HepG2 (cell line): ENCODE measurements at regions not wholly inside any gene's neighbourhood (a gene's known extent, or its start where the extent isn't known, plus 50 kb on each side); places are given as distances from the start of the nearest gene placed in this dataset.

Experiments
- ARID4A ChIP-seq: sonication (generic); formaldehyde crosslinking; IDR thresholded peaks from 2 replicates; pipeline ENCODE4 v1.5.0; 2020; ENCODE audit warnings: mild to moderate bottlenecking, missing genetic modification reagents, borderline replicate concordance
- GATAD2A ChIP-seq: IDR thresholded peaks from 2 replicates; pipeline ENCODE4 v1.6.1; 2016
- HMG20A ChIP-seq: IDR thresholded peaks from 2 replicates; pipeline ENCODE4 v1.6.1; 2016; ENCODE audit warnings: borderline replicate concordance
- JUN ChIP-seq: sonication (generic); formaldehyde crosslinking; IDR thresholded peaks from 2 replicates; pipeline ENCODE4 v1.4.0; 2020; ENCODE audit warnings: mild to moderate bottlenecking, missing genetic modification reagents
- MEIS2 ChIP-seq: sonication (generic); formaldehyde crosslinking; IDR thresholded peaks from 2 replicates; pipeline ENCODE4 v1.9.0; 2021; ENCODE audit warnings: mild to moderate bottlenecking, missing genetic modification reagents
- MIXL1 ChIP-seq: IDR thresholded peaks from 2 replicates; pipeline ENCODE4 v1.6.1; 2016
- NCOA2 ChIP-seq: sonication (generic); formaldehyde crosslinking; IDR thresholded peaks from 2 replicates; pipeline ENCODE4 v1.8.0; 2022; ENCODE audit warnings: inconsistent platforms
- NFE2L1 ChIP-seq: sonication (generic); formaldehyde crosslinking; IDR thresholded peaks from 2 replicates; pipeline ENCODE4 v1.4.0; 2020; ENCODE audit warnings: missing genetic modification reagents, mild to moderate bottlenecking, borderline replicate concordance
- NRL ChIP-seq: sonication (generic); formaldehyde crosslinking; IDR thresholded peaks from 2 replicates; pipeline ENCODE4 v1.5.0; 2020; ENCODE audit warnings: missing genetic modification reagents, mild to moderate bottlenecking, moderate library complexity, borderline replicate concordance
- POGZ ChIP-seq: sonication (generic); formaldehyde crosslinking; IDR thresholded peaks from 2 replicates; pipeline ENCODE4 v1.4.0; 2020; ENCODE audit warnings: mild to moderate bottlenecking, missing genetic modification reagents
- RARA ChIP-seq: IDR thresholded peaks from 2 replicates; pipeline ENCODE4 v1.6.1; 2016; ENCODE audit warnings: missing genetic modification reagents, missing compliant biosample characterization
- REXO4 ChIP-seq: sonication (generic); formaldehyde crosslinking; IDR thresholded peaks from 2 replicates; pipeline ENCODE4 v1.8.0; 2022; ENCODE audit warnings: missing genetic modification reagents, mild to moderate bottlenecking, borderline replicate concordance
- SNAI1 ChIP-seq: sonication (generic); formaldehyde crosslinking; IDR thresholded peaks from 2 replicates; pipeline ENCODE4 v1.5.0; 2020; ENCODE audit warnings: mild to moderate bottlenecking, missing genetic modification reagents, borderline replicate concordance
- STAG1 ChIP-seq: sonication (generic); formaldehyde crosslinking; IDR thresholded peaks from 2 replicates; pipeline ENCODE4 v1.4.0; 2020; ENCODE audit warnings: missing genetic modification reagents
- THYN1 ChIP-seq: sonication (generic); formaldehyde crosslinking; IDR thresholded peaks from 2 replicates; pipeline ENCODE4 v1.8.1; 2023; ENCODE audit warnings: low read depth, mild to moderate bottlenecking, moderate library complexity, missing genetic modification reagents, borderline replicate concordance
- U2AF1 ChIP-seq: fragments of 200-400 bp; formaldehyde crosslinking; optimal IDR thresholded peaks from 2 replicates; pipeline ENCODE3; 2017; ENCODE audit warnings: mild to moderate bottlenecking, low read depth, low read length
- ZFY ChIP-seq: sonication (generic); formaldehyde crosslinking; IDR thresholded peaks from 2 replicates; pipeline ENCODE4 v1.4.0; 2020; ENCODE audit warnings: missing genetic modification reagents
- ZIK1 ChIP-seq: sonication (generic); formaldehyde crosslinking; IDR thresholded peaks from 2 replicates; pipeline ENCODE4 v1.5.0; 2020; ENCODE audit warnings: mild to moderate bottlenecking, low read depth, missing genetic modification reagents, borderline replicate concordance
- ZNF512 ChIP-seq: sonication (generic); formaldehyde crosslinking; IDR thresholded peaks from 2 replicates; pipeline ENCODE4 v1.4.0; 2020; ENCODE audit warnings: mild to moderate bottlenecking, missing genetic modification reagents
- ZNF816 ChIP-seq: sonication (generic); formaldehyde crosslinking; IDR thresholded peaks from 2 replicates; pipeline ENCODE4 v1.8.0; 2022; ENCODE audit warnings: missing genetic modification reagents, mild to moderate bottlenecking, borderline replicate concordance
- TF ChIP-seq, protein P1 (sequence below): sonication (generic); formaldehyde crosslinking; IDR thresholded peaks from 2 replicates; pipeline ENCODE4 v1.4.0; 2020; ENCODE audit warnings: missing genetic modification reagents

DNA sequence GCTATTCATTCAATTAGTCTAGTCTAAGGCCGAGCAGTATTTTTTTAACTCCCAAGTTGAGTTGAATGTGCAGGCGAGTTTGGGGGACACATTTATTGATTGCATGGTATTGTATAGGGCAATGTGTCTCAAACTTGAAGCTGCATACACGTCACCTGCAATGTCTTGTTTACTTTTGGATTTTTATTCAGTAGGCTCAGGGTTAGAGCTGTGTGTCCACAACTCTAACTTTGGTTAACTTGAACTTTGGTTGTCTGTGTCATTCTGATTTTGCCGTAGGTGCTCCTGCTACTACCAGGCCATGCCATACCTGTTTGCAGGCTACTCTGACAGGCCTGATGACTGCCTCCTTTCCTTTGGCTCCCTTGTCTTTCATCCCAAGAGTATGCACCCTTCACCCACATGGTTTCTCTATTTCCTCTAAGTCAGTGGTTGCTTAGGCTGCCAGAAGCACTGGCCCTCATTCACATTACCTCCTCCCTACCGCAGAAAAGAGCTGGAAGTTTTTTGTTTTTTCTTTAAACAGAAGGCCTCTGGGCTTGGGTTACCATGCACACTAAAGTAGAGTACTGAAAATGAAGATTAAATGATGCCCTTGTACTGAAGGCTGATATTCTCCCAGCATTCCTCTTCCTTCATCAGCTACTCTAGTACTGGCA, 219.4 kb upstream of the SPOPL start (continued):
- TF ChIP-seq RARA, result peak; percentile 87
- no peak for TF ChIP-seq NRL
- TF ChIP-seq JUN, result 0 out of 2 replicates have a peak, but pooled peaks have one; percentile 27
- TF ChIP-seq ZNF512 (CRISPR knock-in tag), result no peak
- TF ChIP-seq NFE2L1 (CRISPR knock-in tag), result no peak
- TF ChIP-seq GATAD2A (CRISPR knock-in tag), result peak; percentile 78
- peak; percentile 39; the same call in 1 of the 2 replicates for TF ChIP-seq ARID4A
- no peak for TF ChIP-seq THYN1 (CRISPR knock-in tag)
- TF ChIP-seq ZFY (CRISPR knock-in tag), result peak; percentile 42; the same call in 1 of the 2 replicates
- peak; percentile 24; the same call in 1 of the 2 replicates for TF ChIP-seq NCOA2 (CRISPR knock-in tag)
- TF ChIP-seq, protein P1, sequence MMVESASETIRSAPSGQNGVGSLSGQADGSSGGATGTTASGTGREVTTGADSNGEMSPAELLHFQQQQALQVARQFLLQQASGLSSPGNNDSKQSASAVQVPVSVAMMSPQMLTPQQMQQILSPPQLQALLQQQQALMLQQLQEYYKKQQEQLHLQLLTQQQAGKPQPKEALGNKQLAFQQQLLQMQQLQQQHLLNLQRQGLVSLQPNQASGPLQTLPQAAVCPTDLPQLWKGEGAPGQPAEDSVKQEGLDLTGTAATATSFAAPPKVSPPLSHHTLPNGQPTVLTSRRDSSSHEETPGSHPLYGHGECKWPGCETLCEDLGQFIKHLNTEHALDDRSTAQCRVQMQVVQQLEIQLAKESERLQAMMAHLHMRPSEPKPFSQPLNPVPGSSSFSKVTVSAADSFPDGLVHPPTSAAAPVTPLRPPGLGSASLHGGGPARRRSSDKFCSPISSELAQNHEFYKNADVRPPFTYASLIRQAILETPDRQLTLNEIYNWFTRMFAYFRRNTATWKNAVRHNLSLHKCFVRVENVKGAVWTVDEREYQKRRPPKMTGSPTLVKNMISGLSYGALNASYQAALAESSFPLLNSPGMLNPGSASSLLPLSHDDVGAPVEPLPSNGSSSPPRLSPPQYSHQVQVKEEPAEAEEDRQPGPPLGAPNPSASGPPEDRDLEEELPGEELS (CRISPR knock-in tag), result peak; percentile 61
- TF ChIP-seq MEIS2 (CRISPR knock-in tag), result peak; percentile 71; the same call in 1 of the 2 replicates
- TF ChIP-seq REXO4 (CRISPR knock-in tag), result no peak
- TF ChIP-seq ZNF816 (CRISPR knock-in tag), result 0 out of 2 replicates have a peak, but pooled peaks have one; percentile 28
- TF ChIP-seq SNAI1 (CRISPR knock-in tag), result no peak
- TF ChIP-seq U2AF1, result no peak
- TF ChIP-seq STAG1 (CRISPR knock-in tag), result peak; percentile 32
- peak; percentile 87 for TF ChIP-seq POGZ (CRISPR knock-in tag)
- TF ChIP-seq MIXL1 (CRISPR knock-in tag), result peak; percentile 49; the same call in 1 of the 2 replicates
- 0 out of 2 replicates have a peak, but pooled peaks have one; percentile 47 for TF ChIP-seq ZIK1 (CRISPR knock-in tag)
- peak; percentile 73; the same call in 1 of the 2 replicates for TF ChIP-seq HMG20A (CRISPR knock-in tag)
